Kidney (tissue), 13 donors: ENCODE measurements at regions not wholly inside any gene's neighbourhood (a gene's known extent, or its start where the extent isn't known, plus 50 kb on each side); places are given as distances from the start of the nearest gene placed in this dataset.

ENCODE experiments used
- DNase-seq, 5 donors: peaks; one replicate each; pipeline ENCODE4 v3.0.0-alpha.2; 2013 to 2020
- FAIRE-seq: peaks from 2 replicates; lab custom pipeline; 2012; peaks lifted over from hg19 to GRCh38; lab: Jason Lieb, UNC
- H3K27ac ChIP-seq, 2 donors: one replicate each; pipeline ENCODE4 v1.7.0; 2013; ENCODE audit warnings: low read depth in 2 of 2, low read length in 2 of 2, inconsistent platforms in 1 of 2
- H3K27me3 ChIP-seq: one replicate; pipeline ENCODE4 v1.7.1; 2013; ENCODE audit warnings: low read length, inconsistent platforms; ENCODE audit not compliant: control insufficient read depth, insufficient read depth
- H3K36me3 ChIP-seq, 3 donors: one replicate each; pipeline versions ENCODE4 v1.7.0 to v1.7.1; 2013; ENCODE audit warnings: low read length in 3 of 3, control low read depth in 1 of 3, inconsistent platforms in 1 of 3; ENCODE audit not compliant: insufficient read depth in 3 of 3, control insufficient read depth in 2 of 3
- H3K4me1 ChIP-seq, 3 donors: one replicate each; pipeline versions ENCODE4 v1.7.0 to v1.7.1; 2013; ENCODE audit warnings: low read length in 3 of 3, inconsistent platforms in 1 of 3, low read depth in 1 of 3; ENCODE audit not compliant: control insufficient read depth in 2 of 3, insufficient read depth in 2 of 3
- H3K4me3 ChIP-seq, 3 donors: one replicate each; pipeline versions ENCODE4 v1.7.0 to v1.8.1; 2013; ENCODE audit warnings: low read length in 3 of 3, control low read depth in 1 of 3, inconsistent platforms in 1 of 3
- H3K9ac ChIP-seq, 3 donors: one replicate each; pipeline versions ENCODE4 v1.7.0 to v1.7.1; 2013; ENCODE audit warnings: low read length in 3 of 3, control low read depth in 1 of 3, inconsistent platforms in 1 of 3
- H3K9me3 ChIP-seq, 3 donors: one replicate each; pipeline versions ENCODE4 v1.7.0 to v1.7.1; 2013; ENCODE audit warnings: low read length in 3 of 3, control low read depth in 1 of 3, inconsistent platforms in 1 of 3; ENCODE audit not compliant: control insufficient read depth in 2 of 3, insufficient read depth in 1 of 3
- intact Hi-C: fragments of 100-400 bp; cut with DNase I; formaldehyde crosslinking; loops from one replicate; pipeline ENCODE4 v1.11.1; 2022
- TF ChIP-seq, protein P1 (sequence below): IDR thresholded peaks from 3 replicates; pipeline ENCODE4 v1.5.1; 2012; ENCODE audit warnings: mild to moderate bottlenecking, moderate library complexity, borderline replicate concordance; ENCODE audit not compliant: insufficient read depth; ENCODE audit errors: extremely low read depth
- donor health status: control.
- donor health status: control.
- donor health status: control.
- donor health status: control.
- donor health status: control.
- donor health status: DM: yes; HTN: yes; CAD: no.
- donor health status: Normal renal cell carcinoma (clear cell type).

GRCh38 chr2:8452979-8453903 lies 228.6 kb upstream of the ID2 start:
- no peak for FAIRE-seq
- TF ChIP-seq, protein P1, sequence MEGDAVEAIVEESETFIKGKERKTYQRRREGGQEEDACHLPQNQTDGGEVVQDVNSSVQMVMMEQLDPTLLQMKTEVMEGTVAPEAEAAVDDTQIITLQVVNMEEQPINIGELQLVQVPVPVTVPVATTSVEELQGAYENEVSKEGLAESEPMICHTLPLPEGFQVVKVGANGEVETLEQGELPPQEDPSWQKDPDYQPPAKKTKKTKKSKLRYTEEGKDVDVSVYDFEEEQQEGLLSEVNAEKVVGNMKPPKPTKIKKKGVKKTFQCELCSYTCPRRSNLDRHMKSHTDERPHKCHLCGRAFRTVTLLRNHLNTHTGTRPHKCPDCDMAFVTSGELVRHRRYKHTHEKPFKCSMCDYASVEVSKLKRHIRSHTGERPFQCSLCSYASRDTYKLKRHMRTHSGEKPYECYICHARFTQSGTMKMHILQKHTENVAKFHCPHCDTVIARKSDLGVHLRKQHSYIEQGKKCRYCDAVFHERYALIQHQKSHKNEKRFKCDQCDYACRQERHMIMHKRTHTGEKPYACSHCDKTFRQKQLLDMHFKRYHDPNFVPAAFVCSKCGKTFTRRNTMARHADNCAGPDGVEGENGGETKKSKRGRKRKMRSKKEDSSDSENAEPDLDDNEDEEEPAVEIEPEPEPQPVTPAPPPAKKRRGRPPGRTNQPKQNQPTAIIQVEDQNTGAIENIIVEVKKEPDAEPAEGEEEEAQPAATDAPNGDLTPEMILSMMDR = no peak
- DNase-seq = peak in 1 of 5 donors; percentile 12
- no peaks in the 10 kb centered on the region for H3K9me3 ChIP-seq
- H3K27me3 ChIP-seq = no peaks in the 10 kb centered on the region
- no peak overlapping the region for H3K9ac ChIP-seq
- intact Hi-C loops = no loop called here
- H3K4me3 ChIP-seq = no peak overlapping the region
- H3K27ac ChIP-seq = no peak overlapping the region
- H3K4me1 ChIP-seq = no peaks in the 10 kb centered on the region
- H3K36me3 ChIP-seq = no peaks in the 10 kb centered on the region

DNA sequence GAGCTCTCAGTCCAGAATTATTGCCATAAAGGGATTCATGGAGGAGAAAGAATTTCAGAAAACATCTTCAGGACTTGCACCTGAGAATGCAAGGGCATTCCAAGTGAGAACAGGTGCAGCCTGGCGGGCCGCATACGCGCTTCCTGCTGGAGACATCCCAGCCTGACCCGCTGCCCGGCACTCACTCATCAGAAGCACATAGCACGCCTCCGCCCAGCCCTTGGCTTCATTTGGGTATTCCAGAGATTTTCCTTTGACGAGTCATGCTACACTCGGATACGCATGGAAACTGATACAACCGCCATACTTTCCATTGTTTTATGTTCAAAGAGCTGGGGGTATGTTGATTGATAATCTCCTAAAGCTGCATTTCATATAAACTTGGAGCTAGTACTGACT lies 228.0 kb upstream of the ID2 start:
- Histone ChIP-seq H3K36me3 (no peaks in the 10 kb centered on the region), H3K4me1 (no peaks in the 10 kb centered on the region), H3K9me3 (no peaks in the 10 kb centered on the region), H3K27ac (no peak overlapping the region), H3K9ac (no peak overlapping the region), H3K27me3 (no peaks in the 10 kb centered on the region), H3K4me3 (no peak overlapping the region)
- TF ChIP-seq, protein P1 = no peak
- DNase-seq (peak in 1 of 5 donors; percentile 15), FAIRE-seq (no peak)
- intact Hi-C loops = no loop called here

GRCh38 chr2:8454797-8455196 lies 227.1 kb upstream of the ID2 start:
- intact Hi-C loops = no loop called here
- no peak overlapping the region for H3K9ac ChIP-seq
- H3K27me3 ChIP-seq = no peaks in the 10 kb centered on the region
- H3K9me3 ChIP-seq = no peaks in the 10 kb centered on the region
- no peaks in the 10 kb centered on the region for H3K4me1 ChIP-seq
- TF ChIP-seq, protein P1 = no peak
- FAIRE-seq (no peak), DNase-seq (peak in 2 of 5 donors; percentile 30 to 51)
- no peaks in the 10 kb centered on the region for H3K36me3 ChIP-seq
- H3K4me3 ChIP-seq = no peak overlapping the region
- H3K27ac ChIP-seq = no peak overlapping the region
